SJCRH30 (cell line): ENCODE measurements at regions not wholly inside any gene's neighbourhood (a gene's known extent, or its start where the extent isn't known, plus 50 kb on each side); places are given as distances from the start of the nearest gene placed in this dataset.
A peak's percentile ranks its signal among the peaks of the same experiment; 100 is the strongest.
"Not testable (repeated sequence)": the region's sequence is repeated elsewhere in the genome, so short reads cannot be mapped to it uniquely, and the experiment has no call there.

ENCODE experiments used
- DNase-seq, 2 experiments: peaks; one replicate each; pipeline ENCODE4 v3.0.0-alpha.2; 2015 to 2020
- H3K27ac ChIP-seq: fragments of 250-450 bp; sonication (Bioruptor Pico); 2 replicates; pipeline ENCODE4 v1.5.1; 2020; ENCODE audit warnings: mild to moderate bottlenecking, moderate library complexity
- H3K27me3 ChIP-seq: fragments of 250-450 bp; sonication (Bioruptor Pico); 2 replicates; pipeline ENCODE4 v1.5.1; 2020; ENCODE audit warnings: mild to moderate bottlenecking, moderate library complexity
- H3K36me3 ChIP-seq: fragments of 250-450 bp; sonication (Bioruptor Pico); 2 replicates; pipeline ENCODE4 v1.5.1; 2020; ENCODE audit warnings: mild to moderate bottlenecking, moderate library complexity
- H3K4me1 ChIP-seq: fragments of 250-450 bp; sonication (Bioruptor Pico); 2 replicates; pipeline ENCODE4 v1.5.1; 2020; ENCODE audit warnings: mild to moderate bottlenecking, moderate library complexity
- H3K4me3 ChIP-seq: fragments of 250-450 bp; sonication (Bioruptor Pico); 2 replicates; pipeline ENCODE4 v1.5.1; 2020; ENCODE audit warnings: mild to moderate bottlenecking, moderate library complexity
- H3K9me3 ChIP-seq: fragments of 250-450 bp; sonication (Bioruptor Pico); replicated peaks from 2 replicates; pipeline ENCODE4 v1.5.1; 2020; ENCODE audit warnings: mild to moderate bottlenecking, moderate library complexity

DNA sequence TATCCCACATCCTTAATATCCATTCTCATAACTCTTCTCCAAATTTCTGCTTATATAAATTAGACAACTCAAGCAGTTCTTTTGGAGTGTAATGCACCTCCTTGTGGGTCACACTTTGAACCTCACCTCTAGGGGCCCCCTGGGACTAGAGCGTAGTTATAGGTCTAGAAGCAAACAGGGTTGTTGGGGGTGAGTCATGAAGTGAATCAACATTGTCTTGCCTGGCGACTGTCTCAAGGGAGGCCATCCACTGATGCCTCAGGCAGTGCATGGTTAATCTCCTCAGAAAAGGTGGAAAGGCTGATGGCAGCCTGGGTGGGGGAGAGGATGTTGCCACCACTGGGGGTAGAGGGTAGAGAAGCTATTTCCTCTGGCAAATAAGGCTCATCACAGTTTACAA is 129.1 kb downstream of the TNFRSF21 start:
- no peak overlapping the region for H3K27ac ChIP-seq
- H3K27me3 ChIP-seq: no peaks in the 10 kb centered on the region
- H3K4me1 ChIP-seq: peaks cover 22% of the 10 kb centered on the region
- H3K9me3 ChIP-seq: no peaks in the 10 kb centered on the region
- DNase-seq: peak; percentile 34 to 35
- no peak overlapping the region for H3K4me3 ChIP-seq
- H3K36me3 ChIP-seq: no peaks in the 10 kb centered on the region

DNA sequence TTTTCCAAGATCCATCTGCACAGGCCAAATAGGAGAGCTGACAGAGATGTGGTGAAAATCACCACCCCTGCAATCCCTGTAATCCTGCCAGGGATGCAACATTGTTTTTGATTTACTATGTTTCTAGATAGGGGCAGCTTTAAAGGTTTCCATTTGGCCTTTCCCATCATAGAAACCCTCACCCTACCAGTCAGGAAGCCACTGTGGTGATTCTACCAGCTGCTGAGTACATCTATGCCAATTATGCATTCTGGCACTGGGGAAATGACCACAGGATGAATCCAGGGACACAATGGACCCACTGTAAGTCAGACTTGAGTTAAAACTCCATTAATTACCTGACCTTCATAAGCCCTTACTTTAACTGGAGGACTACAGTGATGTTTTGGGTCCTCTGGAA is 130.4 kb downstream of the TNFRSF21 start:
- peak; percentile 70 to 82 for DNase-seq

DNA sequence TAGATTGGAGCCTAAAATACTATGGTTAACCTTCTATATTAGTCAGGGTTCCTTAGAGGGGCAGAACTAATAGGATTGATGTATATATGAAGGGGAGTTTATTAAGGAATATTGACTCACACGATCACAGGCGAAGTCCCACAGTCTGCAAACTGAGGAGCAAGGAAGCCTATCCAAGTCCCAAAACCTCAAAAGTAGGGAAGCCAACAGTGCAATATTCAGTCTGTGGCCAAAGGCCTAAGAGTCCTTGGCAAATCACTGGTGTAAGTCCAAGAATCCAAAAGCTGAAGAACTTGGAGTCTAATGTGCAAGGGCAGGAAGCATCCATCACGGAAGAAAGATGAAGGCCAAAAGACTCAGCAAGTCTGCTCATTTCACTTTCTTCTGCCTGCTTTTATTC is 133.5 kb upstream of the ADGRF1 start:
- H3K27ac ChIP-seq: no peak overlapping the region
- H3K9me3 ChIP-seq: no peaks in the 10 kb centered on the region; the same call in 1 of the 2 replicates
- no peaks in the 10 kb centered on the region for H3K36me3 ChIP-seq
- H3K4me1 ChIP-seq: peaks cover 19% of the 10 kb centered on the region
- no peaks in the 10 kb centered on the region for H3K27me3 ChIP-seq
- no peak overlapping the region for H3K4me3 ChIP-seq
- DNase-seq: no peak

More for the DNA sequence above, 130.4 kb downstream of the TNFRSF21 start:
- Histone ChIP-seq H3K4me1 (peaks cover 22% of the 10 kb centered on the region), H3K4me3 (no peak overlapping the region), H3K9me3 (no peaks in the 10 kb centered on the region), H3K36me3 (no peaks in the 10 kb centered on the region), H3K27me3 (no peaks in the 10 kb centered on the region), H3K27ac (peak overlapping the region; percentile 50)

DNA sequence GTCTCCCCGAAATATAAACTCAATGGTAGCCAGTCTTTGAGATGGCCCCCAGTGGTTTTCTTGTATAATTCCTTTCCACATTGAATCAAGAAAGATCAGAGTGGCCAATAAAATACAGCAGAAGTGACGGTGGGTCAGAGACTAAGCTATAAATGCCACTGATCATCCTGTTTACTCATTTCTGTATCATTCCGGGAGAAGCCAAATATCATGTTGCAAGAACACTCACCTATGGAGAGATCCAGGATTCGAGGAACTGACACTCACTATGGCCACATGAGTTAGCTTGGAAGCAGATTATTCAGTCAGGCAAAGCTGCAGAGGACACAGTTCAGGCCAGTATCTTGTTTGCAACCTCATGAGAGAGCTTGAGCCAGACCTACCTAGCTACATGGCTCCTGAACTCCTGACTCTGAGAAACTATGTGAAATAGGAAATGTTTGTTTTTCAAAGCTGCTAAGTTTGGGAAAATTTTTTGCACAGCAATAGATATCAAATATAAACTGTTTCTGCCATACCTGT is 132.4 kb upstream of the ADGRF1 start:
- Histone ChIP-seq H3K27me3 (no peaks in the 10 kb centered on the region), H3K27ac (no peak overlapping the region), H3K4me3 (no peak overlapping the region), H3K9me3 (no peaks in the 10 kb centered on the region; the same call in 1 of the 2 replicates), H3K4me1 (peaks cover 9% of the 10 kb centered on the region), H3K36me3 (no peaks in the 10 kb centered on the region)
- DNase-seq: no peak

DNA sequence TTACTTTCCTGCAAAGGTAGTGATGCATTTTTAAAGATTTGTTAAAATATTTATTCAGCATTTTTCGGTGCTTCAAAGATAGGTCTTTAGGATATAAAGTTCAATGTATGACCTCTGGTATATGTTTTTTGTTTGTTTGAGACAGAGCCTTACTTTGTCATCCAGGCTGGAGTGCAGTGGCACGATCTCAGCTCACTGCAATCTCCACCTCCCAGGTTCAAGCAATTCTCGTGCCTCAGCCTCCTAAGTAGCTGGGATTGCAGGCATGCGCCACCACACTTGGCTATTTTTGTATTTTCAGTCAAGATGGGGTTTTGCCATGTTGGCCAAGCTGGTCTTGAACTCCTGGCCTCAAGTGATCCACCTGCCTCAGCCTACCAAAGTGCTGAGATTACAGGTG is 131.9 kb upstream of the ADGRF1 start:
- not testable (repeated sequence) for H3K4me3 ChIP-seq, H3K27me3 ChIP-seq, H3K9me3 ChIP-seq, DNase-seq, H3K4me1 ChIP-seq, H3K36me3 ChIP-seq, H3K27ac ChIP-seq

DNA sequence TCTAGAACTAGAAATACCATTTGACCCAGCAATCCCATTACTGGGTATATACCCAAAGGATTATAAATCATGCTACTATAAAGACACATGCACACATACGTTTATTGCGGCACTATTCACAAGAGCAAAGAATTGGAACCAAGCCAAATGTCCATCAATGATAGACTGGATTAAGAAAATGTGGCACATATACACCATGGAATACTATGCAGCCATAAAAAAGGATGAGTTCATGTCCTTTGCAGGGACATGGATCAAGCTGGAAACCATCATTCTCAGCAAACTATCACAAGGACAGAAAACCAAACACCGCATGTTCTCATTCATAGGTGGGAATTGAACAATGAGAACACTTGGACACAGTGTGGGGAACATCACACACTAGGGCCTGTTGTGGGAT is 131.0 kb upstream of the ADGRF1 start:
- not testable (repeated sequence) for H3K27me3 ChIP-seq, H3K4me1 ChIP-seq, H3K27ac ChIP-seq, H3K9me3 ChIP-seq, H3K36me3 ChIP-seq, H3K4me3 ChIP-seq, DNase-seq

DNA sequence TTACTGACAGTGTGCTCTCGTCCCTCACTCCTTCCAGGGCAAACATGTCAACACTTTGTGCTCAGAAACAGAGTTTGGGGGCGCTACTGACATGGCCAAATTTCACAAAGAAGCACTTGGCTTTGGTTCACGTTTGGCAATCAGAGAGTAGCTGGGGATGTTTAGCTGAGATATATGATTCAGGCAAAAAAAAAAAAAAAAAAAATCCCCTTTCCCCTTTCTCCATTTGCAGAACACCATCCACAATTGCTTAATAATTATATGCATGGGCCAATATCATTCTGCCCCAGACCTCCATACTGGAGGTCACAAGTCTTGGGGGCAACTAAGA is 128.4 kb upstream of the ADGRF1 start:
- peaks cover 10% of the 10 kb centered on the region for H3K4me1 ChIP-seq
- no peak overlapping the region for H3K27ac ChIP-seq
- H3K36me3 ChIP-seq: no peaks in the 10 kb centered on the region
- H3K27me3 ChIP-seq: no peaks in the 10 kb centered on the region
- no peak overlapping the region for H3K4me3 ChIP-seq
- H3K9me3 ChIP-seq: no peaks in the 10 kb centered on the region; the same call in 1 of the 2 replicates
- no peak for DNase-seq

DNA sequence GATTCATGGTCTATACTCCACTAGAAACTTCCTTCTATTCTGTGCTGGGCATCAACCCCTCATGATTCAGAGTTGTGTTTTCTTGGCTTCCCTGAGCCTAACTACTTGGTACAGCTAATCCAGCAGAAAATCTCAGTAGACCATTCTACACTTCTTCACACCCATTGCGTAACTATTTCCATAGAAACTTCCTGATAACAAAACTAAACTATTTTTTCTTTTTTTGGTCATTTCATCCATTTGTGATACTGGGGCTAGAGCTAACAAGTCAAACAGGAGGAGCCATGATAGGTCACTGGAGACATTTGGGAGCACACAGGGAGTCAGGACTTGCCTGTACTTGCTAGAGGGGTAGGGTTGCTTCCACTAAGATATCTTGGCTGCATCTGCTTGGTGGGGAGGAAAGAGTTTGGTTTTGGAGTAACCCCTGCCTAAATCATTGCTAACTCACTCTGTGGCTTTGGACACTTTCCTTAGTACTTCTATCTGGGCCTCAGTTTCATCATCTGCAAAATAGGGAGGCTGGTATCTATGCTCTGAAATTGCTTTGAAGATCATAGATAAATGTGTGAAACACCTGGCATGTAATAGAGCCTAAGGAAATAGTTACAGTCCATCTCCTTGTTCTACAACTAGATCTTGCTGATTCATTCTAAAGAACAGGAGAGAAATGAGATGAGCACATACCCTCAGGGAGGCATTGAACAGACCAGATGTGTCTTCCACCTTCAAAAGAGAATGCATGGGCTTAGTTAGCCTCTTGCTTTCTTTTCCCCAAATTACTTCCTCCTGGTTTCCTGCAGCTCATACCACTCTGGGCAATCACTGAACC is 127.9 kb upstream of the ADGRF1 start:
- DNase-seq: no peak
- Histone ChIP-seq H3K4me1 (peaks cover 10% of the 10 kb centered on the region), H3K27me3 (no peaks in the 10 kb centered on the region), H3K36me3 (no peaks in the 10 kb centered on the region), H3K9me3 (no peaks in the 10 kb centered on the region; the same call in 1 of the 2 replicates), H3K27ac (no peak overlapping the region), H3K4me3 (no peak overlapping the region)

DNA sequence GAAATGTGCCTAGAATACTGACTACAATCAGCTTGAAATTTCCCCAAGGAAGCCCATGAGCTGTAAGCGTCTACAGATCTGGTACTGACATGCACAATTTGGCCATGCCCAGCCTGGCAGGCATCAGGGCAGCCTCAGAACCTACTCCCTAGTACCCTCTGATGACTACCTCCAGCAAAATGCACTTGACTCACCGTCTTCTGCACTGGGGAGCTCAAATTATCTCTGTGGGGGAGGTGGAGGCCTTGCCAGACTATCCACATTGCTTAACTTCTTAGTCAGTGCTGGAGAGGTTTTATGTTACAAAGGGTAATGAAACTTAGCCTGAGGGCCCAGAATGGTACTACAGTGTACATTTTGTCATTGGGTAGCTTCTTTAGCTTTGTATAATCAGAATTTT is 126.0 kb upstream of the ADGRF1 start:
- H3K27ac ChIP-seq: no peak overlapping the region
- no peaks in the 10 kb centered on the region for H3K9me3 ChIP-seq
- H3K4me1 ChIP-seq: peaks cover 10% of the 10 kb centered on the region
- no peaks in the 10 kb centered on the region for H3K36me3 ChIP-seq
- H3K27me3 ChIP-seq: no peaks in the 10 kb centered on the region
- H3K4me3 ChIP-seq: no peak overlapping the region
- peak; percentile 45 to 53 for DNase-seq

DNA sequence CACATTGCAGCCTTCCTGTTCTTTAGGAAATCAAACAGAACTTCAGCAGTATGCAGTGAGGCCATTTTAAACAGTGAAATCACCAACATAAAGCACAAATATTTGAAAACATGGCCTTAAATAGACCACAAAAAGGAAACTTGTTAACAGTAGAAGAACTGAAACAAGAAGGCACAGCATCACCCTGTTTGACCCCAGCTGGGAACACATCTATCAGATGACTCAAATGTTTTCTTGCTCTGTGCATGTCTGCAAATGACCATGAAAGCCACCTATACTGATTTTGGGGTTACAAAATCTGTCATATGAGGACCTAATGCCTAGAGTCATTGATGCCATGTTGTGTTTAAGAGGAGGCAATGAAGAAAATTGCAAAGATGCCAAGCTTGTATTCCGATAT is 123.8 kb upstream of the ADGRF1 start:
- Histone ChIP-seq H3K4me3 (no peak overlapping the region), H3K27ac (no peak overlapping the region), H3K9me3 (no peaks in the 10 kb centered on the region), H3K27me3 (no peaks in the 10 kb centered on the region), H3K4me1 (peaks cover 10% of the 10 kb centered on the region), H3K36me3 (no peaks in the 10 kb centered on the region)
- DNase-seq: no peak

DNA sequence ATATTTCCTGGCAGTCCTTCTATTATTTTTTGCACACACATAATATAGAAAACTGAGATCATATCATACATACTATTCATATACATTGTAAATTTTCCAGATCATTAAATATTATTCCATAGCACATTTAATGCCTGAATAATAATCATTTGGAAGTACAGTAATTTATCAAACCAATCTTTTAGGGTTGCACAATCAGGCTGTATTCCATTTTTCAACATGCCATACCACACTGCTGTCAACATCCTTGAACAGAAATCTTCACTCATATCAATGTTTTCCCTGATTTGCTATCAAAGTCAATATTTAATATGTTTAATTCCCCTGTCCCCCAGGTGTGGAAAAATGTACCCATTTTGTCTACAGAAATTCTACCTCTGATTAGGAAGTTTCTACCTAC is 122.7 kb upstream of the ADGRF1 start:
- H3K4me1 ChIP-seq: peaks cover 10% of the 10 kb centered on the region
- DNase-seq: no peak
- H3K27me3 ChIP-seq: no peaks in the 10 kb centered on the region
- H3K27ac ChIP-seq: no peak overlapping the region
- no peaks in the 10 kb centered on the region for H3K9me3 ChIP-seq
- no peak overlapping the region for H3K4me3 ChIP-seq
- no peaks in the 10 kb centered on the region for H3K36me3 ChIP-seq

DNA sequence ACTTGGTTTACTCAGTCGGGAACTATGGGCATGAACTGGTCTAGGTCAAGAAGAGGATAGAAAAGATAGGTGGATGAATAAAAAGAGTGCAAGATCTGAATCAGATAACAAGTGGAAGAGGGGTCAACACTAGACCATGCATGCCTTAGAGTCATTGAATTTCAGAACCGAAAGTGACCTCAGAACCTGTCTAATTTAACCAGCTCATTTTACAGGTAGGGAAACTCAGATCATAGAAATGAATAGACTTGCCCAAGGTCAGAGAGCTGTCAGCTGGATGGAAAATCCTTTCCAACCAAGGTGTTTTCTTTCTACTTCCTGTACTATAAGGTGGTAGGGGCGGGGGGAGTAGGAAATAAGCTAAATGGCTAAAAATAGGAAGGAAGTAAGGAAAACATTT is 121.4 kb upstream of the ADGRF1 start:
- peaks cover 9% of the 10 kb centered on the region for H3K4me1 ChIP-seq
- no peaks in the 10 kb centered on the region for H3K27me3 ChIP-seq
- H3K9me3 ChIP-seq: no peaks in the 10 kb centered on the region
- no peaks in the 10 kb centered on the region for H3K36me3 ChIP-seq
- DNase-seq: no peak
- no peak overlapping the region for H3K4me3 ChIP-seq
- no peak overlapping the region for H3K27ac ChIP-seq

DNA sequence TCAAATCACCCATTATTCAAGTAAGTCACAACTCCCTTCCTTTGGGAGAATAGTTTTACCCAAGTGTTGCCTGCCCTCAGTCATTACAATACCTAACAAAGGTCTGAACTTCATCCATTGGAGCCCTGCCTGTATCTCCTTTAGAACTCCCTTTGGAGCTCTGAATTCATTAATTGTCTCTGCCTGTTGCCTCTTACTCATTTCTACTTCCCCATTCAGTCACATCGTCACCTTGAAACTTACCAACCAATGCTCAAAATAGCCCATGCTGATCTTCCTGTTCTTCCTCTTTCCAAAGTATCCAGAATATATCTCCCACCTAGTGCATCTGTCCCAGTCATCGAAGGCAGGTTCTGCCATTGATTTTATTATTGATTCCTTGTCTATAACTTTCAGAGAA is 120.7 kb upstream of the ADGRF1 start:
- no peak for DNase-seq
- H3K4me3 ChIP-seq: no peak overlapping the region
- peaks cover 2% of the 10 kb centered on the region for H3K4me1 ChIP-seq
- H3K36me3 ChIP-seq: no peaks in the 10 kb centered on the region
- no peaks in the 10 kb centered on the region for H3K27me3 ChIP-seq
- no peaks in the 10 kb centered on the region for H3K9me3 ChIP-seq
- no peak overlapping the region for H3K27ac ChIP-seq

DNA sequence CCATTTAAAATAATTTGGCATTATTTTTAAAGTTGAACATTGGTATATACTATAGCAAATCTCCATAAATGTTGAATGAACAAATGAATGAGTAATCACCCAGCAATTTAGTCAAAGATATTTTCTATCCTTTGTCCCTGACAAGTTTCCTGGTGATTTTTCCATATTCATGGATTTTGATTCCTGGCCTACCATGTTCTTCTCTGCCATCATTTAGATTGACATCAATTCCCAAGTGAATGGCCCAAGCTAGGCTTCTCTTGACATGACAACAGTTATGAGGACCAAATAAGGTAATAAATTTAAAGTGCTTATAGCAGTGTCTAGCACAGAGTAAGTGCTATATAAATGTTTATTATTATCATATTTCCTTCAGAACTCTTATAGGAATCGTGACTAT is 120.1 kb upstream of the ADGRF1 start:
- H3K27me3 ChIP-seq: no peaks in the 10 kb centered on the region
- no peaks in the 10 kb centered on the region for H3K9me3 ChIP-seq
- no peak overlapping the region for H3K4me3 ChIP-seq
- no peak overlapping the region for H3K27ac ChIP-seq
- no peak for DNase-seq
- no peaks in the 10 kb centered on the region for H3K4me1 ChIP-seq
- no peaks in the 10 kb centered on the region for H3K36me3 ChIP-seq

DNA sequence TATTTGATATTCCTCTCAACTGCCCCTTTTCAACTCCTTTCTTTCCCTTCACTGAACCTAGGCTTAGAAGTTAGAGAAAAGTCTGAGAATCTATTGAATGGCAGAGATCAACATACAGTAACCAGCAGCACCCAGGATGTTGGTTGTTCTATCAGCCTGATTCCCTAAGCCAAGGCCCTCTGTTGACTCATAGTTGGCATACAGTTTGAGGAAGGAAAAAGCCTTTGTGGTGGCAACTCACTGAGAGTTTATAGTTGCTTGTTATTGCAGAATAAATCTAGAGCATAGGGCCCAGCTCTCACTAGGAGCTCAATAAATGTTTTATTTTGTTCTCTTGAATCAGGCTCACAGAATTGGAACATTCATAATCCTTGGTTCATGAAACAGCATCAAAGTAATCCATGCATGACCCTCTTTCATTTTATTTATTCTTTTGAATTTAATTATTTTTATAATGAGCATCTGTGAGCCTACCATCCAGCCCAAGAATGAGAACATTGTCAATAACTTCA is 119.1 kb upstream of the ADGRF1 start:
- no peaks in the 10 kb centered on the region for H3K9me3 ChIP-seq
- H3K4me3 ChIP-seq: no peak overlapping the region
- H3K27ac ChIP-seq: no peak overlapping the region
- no peaks in the 10 kb centered on the region for H3K27me3 ChIP-seq
- H3K36me3 ChIP-seq: no peaks in the 10 kb centered on the region
- H3K4me1 ChIP-seq: no peaks in the 10 kb centered on the region
- no peak for DNase-seq

DNA sequence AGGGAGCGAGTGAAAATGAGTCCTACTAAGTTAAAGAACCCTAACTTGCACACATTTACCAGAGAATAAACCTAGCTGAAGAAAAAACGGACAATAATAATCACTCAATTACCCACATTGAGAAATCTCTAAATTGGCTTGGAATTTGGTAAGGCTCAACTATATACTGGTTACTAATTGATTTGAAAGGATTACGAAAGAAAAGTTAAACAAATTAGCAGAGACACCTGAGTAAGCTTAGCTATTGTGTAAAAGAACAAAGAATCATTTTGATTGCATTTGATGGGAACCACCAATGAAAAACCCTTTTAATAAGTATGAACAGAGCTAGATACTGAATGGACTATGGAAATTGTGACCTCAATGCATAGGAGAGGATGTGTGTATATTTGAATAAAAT is 118.6 kb upstream of the ADGRF1 start:
- H3K27ac ChIP-seq: no peak overlapping the region
- no peaks in the 10 kb centered on the region for H3K36me3 ChIP-seq
- no peaks in the 10 kb centered on the region for H3K4me1 ChIP-seq

More for the DNA sequence above, 118.6 kb upstream of the ADGRF1 start:
- DNase-seq: no peak
- Histone ChIP-seq H3K4me3 (no peak overlapping the region), H3K9me3 (no peaks in the 10 kb centered on the region), H3K27me3 (no peaks in the 10 kb centered on the region)
